Activated T-cell treated with anti-CD3 and anti-CD28 coated beads for 48 hours (primary cell): ENCODE measurements at regions not wholly inside any gene's neighbourhood (a gene's known extent, or its start where the extent isn't known, plus 50 kb on each side); places are given as distances from the start of the nearest gene placed in this dataset.

Experiments used
- DNase-seq: peaks from one replicate; pipeline ENCODE4 v3.0.0-alpha.2; 2020; ENCODE audit warnings: low read depth

- DNase-seq: no peak
Measured at GRCh38 chr12:93043192-93043876, 114.2 kb upstream of the EEA1 start.

- DNase-seq: no peak
Measured at GRCh38 chr12:93043877-93044209, 114.7 kb upstream of the EEA1 start.

GRCh38 chr12:93047118-93047517, 118.0 kb upstream of the EEA1 start:
- no peak for DNase-seq

- no peak for DNase-seq
Measured at GRCh38 chr12:93048656-93049055, 119.6 kb upstream of the EEA1 start.

GRCh38 chr12:93050026-93050747, 121.1 kb upstream of the EEA1 start:
- DNase-seq: no peak

GRCh38 chr12:93050748-93051081, 121.6 kb upstream of the EEA1 start:
- no peak for DNase-seq

- DNase-seq: no peak
Measured at GRCh38 chr12:93054021-93054420, 124.9 kb upstream of the EEA1 start.

GRCh38 chr12:93055221-93055620, 126.1 kb upstream of the EEA1 start:
- no peak for DNase-seq

- DNase-seq: no peak
Measured at GRCh38 chr12:93056971-93057535, 128.0 kb upstream of the EEA1 start.

GRCh38 chr12:93058280-93058679, 129.2 kb upstream of the EEA1 start:
- no peak for DNase-seq

- no peak for DNase-seq
Measured at GRCh38 chr12:93059288-93059687, 130.2 kb upstream of the EEA1 start.

GRCh38 chr12:93059925-93060665, 131.0 kb upstream of the EEA1 start:
- DNase-seq: no peak

GRCh38 chr12:93060666-93061472, 131.8 kb upstream of the EEA1 start:
- DNase-seq: no peak

GRCh38 chr12:93061473-93062419, 132.7 kb upstream of the EEA1 start:
- DNase-seq: no peak

GRCh38 chr12:93065896-93066295, 136.8 kb upstream of the EEA1 start:
- DNase-seq: no peak

- no peak for DNase-seq
Measured at GRCh38 chr12:93072340-93072739, 143.2 kb upstream of the EEA1 start.

GRCh38 chr12:93073324-93073723, 144.2 kb upstream of the EEA1 start:
- no peak for DNase-seq

- DNase-seq: no peak
Measured at GRCh38 chr12:93078059-93078458, 149.0 kb upstream of the EEA1 start.

GRCh38 chr12:93078577-93078976, 149.5 kb upstream of the EEA1 start:
- no peak for DNase-seq

- DNase-seq: no peak
Measured at GRCh38 chr12:93079271-93079670, 150.2 kb upstream of the EEA1 start.

GRCh38 chr12:93079976-93080375, 150.9 kb upstream of the EEA1 start:
- no peak for DNase-seq
